ENCODE measurements at regions not wholly inside any gene's neighbourhood (a gene's known extent, or its start where the extent isn't known, plus 50 kb on each side); places are given as distances from the start of the nearest gene placed in this dataset.
"Not testable (repeated sequence)": the region's sequence is repeated elsewhere in the genome, so short reads cannot be mapped to it uniquely, and the experiment has no call there.

- WGBS, result 85% methylated on average over 3 of the region's 3 CpGs
- no peaks in the 10 kb centered on the region for H3K36me3 ChIP-seq (ENCODE audit: insufficient read depth)
- no peak overlapping the region for H3K27ac ChIP-seq (ENCODE audit: low read depth)
- no peak for DNase-seq (ENCODE audit: extremely low spot score)
- no peaks in the 10 kb centered on the region for H3K4me1 ChIP-seq (ENCODE audit: insufficient read depth)
- H3K4me3 ChIP-seq (ENCODE audit: low read depth, low read length), result no peak overlapping the region
Observed at GRCh38 chr6:8645212-8645611, 209.9 kb upstream of the SLC35B3 start.

- DNase-seq (ENCODE audit: extremely low spot score), result no peak
- WGBS, result 89% methylated on average over 6 of the region's 6 CpGs
- Histone ChIP-seq H3K4me1 (ENCODE audit: insufficient read depth) (no peaks in the 10 kb centered on the region), H3K27ac (ENCODE audit: low read depth) (no peak overlapping the region), H3K4me3 (ENCODE audit: low read depth, low read length) (no peak overlapping the region), H3K36me3 (ENCODE audit: insufficient read depth) (no peaks in the 10 kb centered on the region)
Observed at GRCh38 chr6:8644306-8644705, 209.0 kb upstream of the SLC35B3 start.

- no peaks in the 10 kb centered on the region for H3K4me1 ChIP-seq (ENCODE audit: insufficient read depth)
- DNase-seq (ENCODE audit: extremely low spot score), result no peak
- WGBS, result 41% methylated on average over 5 of the region's 5 CpGs
- no peak overlapping the region for H3K27ac ChIP-seq (ENCODE audit: low read depth)
- H3K36me3 ChIP-seq (ENCODE audit: insufficient read depth), result no peaks in the 10 kb centered on the region
- H3K4me3 ChIP-seq (ENCODE audit: low read depth, low read length), result no peak overlapping the region
Observed at GRCh38 chr6:8642854-8643253, 207.5 kb upstream of the SLC35B3 start.

- Histone ChIP-seq H3K4me3 (ENCODE audit: low read depth, low read length) (no peak overlapping the region), H3K27ac (ENCODE audit: low read depth) (no peak overlapping the region), H3K4me1 (ENCODE audit: insufficient read depth) (no peaks in the 10 kb centered on the region), H3K36me3 (ENCODE audit: insufficient read depth) (no peaks in the 10 kb centered on the region)
- WGBS, result 56% methylated on average over 3 of the region's 3 CpGs
- DNase-seq (ENCODE audit: extremely low spot score), result no peak
Observed at GRCh38 chr6:8642131-8642530, 206.8 kb upstream of the SLC35B3 start.

GRCh38 chr6:8639928-8640649 is 204.7 kb upstream of the SLC35B3 start:
- Histone ChIP-seq H3K36me3 (ENCODE audit: insufficient read depth) (no peaks in the 10 kb centered on the region), H3K27ac (ENCODE audit: low read depth) (no peak overlapping the region), H3K4me3 (ENCODE audit: low read depth, low read length) (no peak overlapping the region), H3K4me1 (ENCODE audit: insufficient read depth) (no peaks in the 10 kb centered on the region)
- no peak for DNase-seq (ENCODE audit: extremely low spot score)
- 67% methylated on average over 3 of the region's 3 CpGs for WGBS

GRCh38 chr6:8637896-8638597 is 202.7 kb upstream of the SLC35B3 start:
- no peak overlapping the region for H3K27ac ChIP-seq (ENCODE audit: low read depth)
- no peak for DNase-seq (ENCODE audit: extremely low spot score)

GRCh38 chr6:8633762-8634161 is 198.4 kb upstream of the SLC35B3 start:
- Histone ChIP-seq H3K36me3 (ENCODE audit: insufficient read depth) (no peaks in the 10 kb centered on the region), H3K27ac (ENCODE audit: low read depth) (no peak overlapping the region), H3K4me1 (ENCODE audit: insufficient read depth) (no peaks in the 10 kb centered on the region), H3K4me3 (ENCODE audit: low read depth, low read length) (no peak overlapping the region)
- WGBS, result 84% methylated on average over 3 of the region's 3 CpGs
- DNase-seq (ENCODE audit: extremely low spot score), result no peak

More at GRCh38 chr6:8637896-8638597, 202.7 kb upstream of the SLC35B3 start:
- no peaks in the 10 kb centered on the region for H3K4me1 ChIP-seq (ENCODE audit: insufficient read depth)
- H3K4me3 ChIP-seq (ENCODE audit: low read depth, low read length), result no peak overlapping the region
- 69% methylated on average over 4 of the region's 4 CpGs for WGBS
- H3K36me3 ChIP-seq (ENCODE audit: insufficient read depth), result no peaks in the 10 kb centered on the region

GRCh38 chr6:8628736-8629135 is 193.4 kb upstream of the SLC35B3 start:
- 59% methylated on average over 1 of the region's 1 CpG for WGBS
- DNase-seq (ENCODE audit: extremely low spot score), result no peak
- Histone ChIP-seq H3K4me1 (ENCODE audit: insufficient read depth) (no peaks in the 10 kb centered on the region), H3K27ac (ENCODE audit: low read depth) (no peak overlapping the region), H3K36me3 (ENCODE audit: insufficient read depth) (no peaks in the 10 kb centered on the region), H3K4me3 (ENCODE audit: low read depth, low read length) (no peak overlapping the region)

- no peak overlapping the region for H3K4me3 ChIP-seq (ENCODE audit: low read depth, low read length)
- peak overlapping the region; percentile 32 for H3K27ac ChIP-seq (ENCODE audit: low read depth)
- H3K36me3 ChIP-seq (ENCODE audit: insufficient read depth), result no peaks in the 10 kb centered on the region
- DNase-seq (ENCODE audit: extremely low spot score), result no peak
- no peaks in the 10 kb centered on the region for H3K4me1 ChIP-seq (ENCODE audit: insufficient read depth)
Observed at GRCh38 chr6:8628063-8628462, 192.7 kb upstream of the SLC35B3 start.

- Histone ChIP-seq H3K27ac (ENCODE audit: low read depth) (peak overlapping the region; percentile 32), H3K4me3 (ENCODE audit: low read depth, low read length) (no peak overlapping the region), H3K4me1 (ENCODE audit: insufficient read depth) (no peaks in the 10 kb centered on the region), H3K36me3 (ENCODE audit: insufficient read depth) (no peaks in the 10 kb centered on the region)
- DNase-seq (ENCODE audit: extremely low spot score), result no peak
- 81% methylated on average over 2 of the region's 2 CpGs for WGBS
Observed at GRCh38 chr6:8627085-8627861, 191.9 kb upstream of the SLC35B3 start.

GRCh38 chr6:8624665-8625064 is 189.3 kb upstream of the SLC35B3 start:
- no peaks in the 10 kb centered on the region for H3K4me1 ChIP-seq (ENCODE audit: insufficient read depth)
- H3K36me3 ChIP-seq (ENCODE audit: insufficient read depth), result no peaks in the 10 kb centered on the region
- 95% methylated on average over 1 of the region's 1 CpG for WGBS
- DNase-seq (ENCODE audit: extremely low spot score), result no peak
- no peak overlapping the region for H3K4me3 ChIP-seq (ENCODE audit: low read depth, low read length)
- H3K27ac ChIP-seq (ENCODE audit: low read depth), result no peak overlapping the region

- no peaks in the 10 kb centered on the region for H3K36me3 ChIP-seq (ENCODE audit: insufficient read depth)
- 80% methylated on average over 3 of the region's 3 CpGs for WGBS
- no peak overlapping the region for H3K27ac ChIP-seq (ENCODE audit: low read depth)
- no peak overlapping the region for H3K4me3 ChIP-seq (ENCODE audit: low read depth, low read length)
- no peaks in the 10 kb centered on the region for H3K4me1 ChIP-seq (ENCODE audit: insufficient read depth)
- no peak for DNase-seq (ENCODE audit: extremely low spot score)
Observed at GRCh38 chr6:8623441-8623840, 188.1 kb upstream of the SLC35B3 start.

GRCh38 chr6:8619853-8620252 is 184.5 kb upstream of the SLC35B3 start:
- WGBS, result 93% methylated on average over 8 of the region's 8 CpGs
- H3K36me3 ChIP-seq (ENCODE audit: insufficient read depth), result no peaks in the 10 kb centered on the region
- no peak for DNase-seq (ENCODE audit: extremely low spot score)
- no peaks in the 10 kb centered on the region for H3K4me1 ChIP-seq (ENCODE audit: insufficient read depth)
- no peak overlapping the region for H3K4me3 ChIP-seq (ENCODE audit: low read depth, low read length)
- H3K27ac ChIP-seq (ENCODE audit: low read depth), result no peak overlapping the region

GRCh38 chr6:8619408-8619807 is 184.1 kb upstream of the SLC35B3 start:
- not testable (repeated sequence) for H3K36me3 ChIP-seq (ENCODE audit: insufficient read depth); H3K27ac ChIP-seq (ENCODE audit: low read depth); DNase-seq (ENCODE audit: extremely low spot score); H3K4me3 ChIP-seq (ENCODE audit: low read depth, low read length); H3K4me1 ChIP-seq (ENCODE audit: insufficient read depth)
- 55% methylated on average over 5 of the region's 5 CpGs for WGBS
